ENCODE measurements at regions not wholly inside any gene's neighbourhood (a gene's known extent, or its start where the extent isn't known, plus 50 kb on each side); places are given as distances from the start of the nearest gene placed in this dataset.

DNA sequence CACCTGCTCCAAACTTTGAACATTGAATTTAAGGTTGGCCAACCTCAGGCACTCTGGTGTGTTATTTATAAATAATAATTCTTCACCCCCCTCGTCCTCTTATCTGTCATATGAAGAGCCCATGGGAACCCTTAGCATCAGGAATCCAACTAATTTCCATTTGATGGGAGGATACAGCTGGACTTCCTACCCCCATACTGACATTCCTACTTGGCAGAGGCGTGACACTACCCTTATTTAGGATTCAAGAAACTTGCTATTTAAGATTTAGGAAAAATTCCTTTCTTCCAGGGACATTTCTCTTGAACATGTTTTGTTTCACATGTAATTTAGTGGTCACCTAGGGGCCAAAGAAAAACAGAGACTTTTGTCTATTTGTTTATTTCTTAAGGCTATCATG, 171.9 kb upstream of the NRP1 start:
- DNase-seq (ENCODE audit: low spot score in 2 of 2) = no peak
- TF ChIP-seq, protein P1, sequence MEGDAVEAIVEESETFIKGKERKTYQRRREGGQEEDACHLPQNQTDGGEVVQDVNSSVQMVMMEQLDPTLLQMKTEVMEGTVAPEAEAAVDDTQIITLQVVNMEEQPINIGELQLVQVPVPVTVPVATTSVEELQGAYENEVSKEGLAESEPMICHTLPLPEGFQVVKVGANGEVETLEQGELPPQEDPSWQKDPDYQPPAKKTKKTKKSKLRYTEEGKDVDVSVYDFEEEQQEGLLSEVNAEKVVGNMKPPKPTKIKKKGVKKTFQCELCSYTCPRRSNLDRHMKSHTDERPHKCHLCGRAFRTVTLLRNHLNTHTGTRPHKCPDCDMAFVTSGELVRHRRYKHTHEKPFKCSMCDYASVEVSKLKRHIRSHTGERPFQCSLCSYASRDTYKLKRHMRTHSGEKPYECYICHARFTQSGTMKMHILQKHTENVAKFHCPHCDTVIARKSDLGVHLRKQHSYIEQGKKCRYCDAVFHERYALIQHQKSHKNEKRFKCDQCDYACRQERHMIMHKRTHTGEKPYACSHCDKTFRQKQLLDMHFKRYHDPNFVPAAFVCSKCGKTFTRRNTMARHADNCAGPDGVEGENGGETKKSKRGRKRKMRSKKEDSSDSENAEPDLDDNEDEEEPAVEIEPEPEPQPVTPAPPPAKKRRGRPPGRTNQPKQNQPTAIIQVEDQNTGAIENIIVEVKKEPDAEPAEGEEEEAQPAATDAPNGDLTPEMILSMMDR (IDR thresholded peaks at IDR 0.05) = no peak
- Histone ChIP-seq H3K4me3 (no peak overlapping the region), H3K27ac (peak overlapping the region in 1 of 2 donors; percentile 1), H3K4me1 (peaks cover 0 to 28% of the 10 kb centered on the region in 2 donors), H3K27me3 (no peaks in the 10 kb centered on the region), H3K36me3 (no peaks in the 10 kb centered on the region), H3K9me3 (no peaks in the 10 kb centered on the region)
- intact Hi-C loops (cut with DNase I) = loop anchor here (5.0 kb wide), 1 partner anchor 169 kb away; no protein-coding TSS in a partner anchor

DNA sequence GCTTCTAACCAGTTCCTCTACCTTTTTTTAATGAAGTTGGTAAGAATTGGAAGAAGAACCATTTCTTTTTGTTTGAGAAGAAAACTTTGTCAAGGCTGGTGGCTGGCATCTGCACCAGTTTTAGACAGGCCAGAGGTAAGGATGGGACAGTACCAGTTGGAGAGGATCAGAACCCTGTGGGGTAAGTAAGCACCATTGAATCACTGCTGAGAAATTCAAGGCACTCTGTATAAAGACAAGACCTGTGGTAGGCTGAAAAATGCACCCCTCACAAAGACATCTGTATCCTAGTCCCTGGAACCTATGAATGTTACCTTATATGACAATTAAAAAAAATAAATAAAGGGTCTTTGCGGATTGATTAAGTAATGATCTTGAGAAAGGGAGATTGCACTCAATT, 166.7 kb upstream of the NRP1 start:
- H3K9me3 ChIP-seq = no peaks in the 10 kb centered on the region
- no peak for DNase-seq (ENCODE audit: low spot score in 2 of 2)
- no peak overlapping the region for H3K4me3 ChIP-seq
- no peak overlapping the region for H3K27ac ChIP-seq
- H3K36me3 ChIP-seq = no peaks in the 10 kb centered on the region
- intact Hi-C loops (cut with DNase I) = no loop called here
- no peaks in the 10 kb centered on the region for H3K4me1 ChIP-seq
- no peaks in the 10 kb centered on the region for H3K27me3 ChIP-seq
- TF ChIP-seq, protein P1 (IDR thresholded peaks at IDR 0.05) = no peak

DNA sequence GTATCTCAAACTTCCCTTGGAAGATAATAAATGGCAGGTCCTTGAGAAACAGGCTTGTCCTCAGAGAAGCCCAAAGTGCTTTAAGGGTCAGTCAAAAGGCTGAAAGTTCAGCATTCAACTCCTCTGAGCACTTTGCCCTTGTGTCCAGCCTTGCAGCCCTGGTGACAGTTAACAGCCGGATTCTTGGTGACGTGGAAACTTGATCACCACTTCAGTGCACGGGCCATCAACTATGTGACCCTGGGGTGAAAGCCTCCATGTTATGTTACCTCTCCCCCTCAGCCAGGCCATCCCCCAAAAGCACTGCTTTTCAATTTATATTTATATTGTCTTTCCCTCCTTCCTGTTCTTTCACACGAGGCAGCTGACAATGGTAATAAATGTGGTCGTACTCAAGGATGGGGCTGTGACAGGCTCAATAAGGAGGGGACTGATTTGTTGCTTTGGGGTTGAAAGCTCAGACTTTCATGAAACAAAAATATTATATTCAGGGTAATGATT, 164.0 kb upstream of the NRP1 start:
- no peak for DNase-seq (ENCODE audit: low spot score in 2 of 2)
- Histone ChIP-seq H3K27ac (no peak overlapping the region), H3K9me3 (no peaks in the 10 kb centered on the region), H3K27me3 (no peaks in the 10 kb centered on the region), H3K4me3 (no peak overlapping the region), H3K4me1 (no peaks in the 10 kb centered on the region), H3K36me3 (no peaks in the 10 kb centered on the region)
- TF ChIP-seq, protein P1 (IDR thresholded peaks at IDR 0.05) = no peak
- intact Hi-C loops (cut with DNase I) = no loop called here

DNA sequence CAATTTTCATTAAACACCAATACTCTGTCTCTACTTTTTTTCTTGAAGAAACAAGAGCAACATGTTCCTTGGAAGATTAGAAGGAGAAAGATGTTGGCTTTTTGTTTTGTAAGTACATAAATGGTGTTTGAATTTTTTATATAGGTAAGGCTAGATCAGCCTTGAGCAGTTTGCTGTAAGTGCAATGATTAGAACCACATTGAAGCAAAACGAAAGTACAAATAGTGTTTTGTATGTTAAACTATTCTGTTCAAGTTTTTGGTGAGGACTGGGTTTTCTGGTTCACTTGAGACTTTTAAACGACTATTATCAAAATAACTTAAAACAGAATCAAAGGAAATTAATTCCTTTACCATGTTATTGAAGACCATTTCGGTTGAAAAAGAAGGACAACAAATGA, 162.9 kb upstream of the NRP1 start:
- Histone ChIP-seq H3K36me3 (no peaks in the 10 kb centered on the region), H3K27me3 (no peaks in the 10 kb centered on the region), H3K4me3 (no peak overlapping the region), H3K4me1 (peaks cover 0 to 5% of the 10 kb centered on the region in 2 donors), H3K9me3 (no peaks in the 10 kb centered on the region), H3K27ac (no peak overlapping the region)
- DNase-seq (ENCODE audit: low spot score in 2 of 2) = no peak
- TF ChIP-seq, protein P1 (IDR thresholded peaks at IDR 0.05) = no peak
- intact Hi-C loops (cut with DNase I) = no loop called here

DNA sequence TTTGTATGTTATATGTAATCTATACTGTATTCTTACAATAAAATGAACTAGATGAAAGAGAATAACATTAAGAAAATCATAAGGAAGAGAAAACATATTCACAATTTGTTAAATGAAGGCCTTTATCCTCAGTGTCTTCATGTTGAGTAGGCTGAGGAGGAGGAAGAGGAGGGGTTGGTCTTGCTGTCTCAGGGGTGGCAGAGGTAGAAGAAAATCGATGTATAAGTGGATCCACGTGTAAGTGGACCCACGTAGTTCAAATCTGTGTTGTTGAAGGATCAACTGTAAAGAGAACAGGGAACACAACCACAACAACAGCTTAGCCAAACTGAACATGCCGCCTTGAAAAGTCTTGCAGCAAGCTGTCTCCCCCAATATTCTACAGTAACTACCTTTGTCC, 161.6 kb upstream of the NRP1 start:
- Histone ChIP-seq H3K4me3 (no peak overlapping the region), H3K4me1 (peaks cover 0 to 5% of the 10 kb centered on the region in 2 donors), H3K36me3 (no peaks in the 10 kb centered on the region), H3K27me3 (no peaks in the 10 kb centered on the region), H3K9me3 (no peaks in the 10 kb centered on the region), H3K27ac (no peak overlapping the region)
- TF ChIP-seq, protein P1 (IDR thresholded peaks at IDR 0.05) = no peak
- intact Hi-C loops (cut with DNase I) = no loop called here
- DNase-seq (ENCODE audit: low spot score in 2 of 2) = no peak

DNA sequence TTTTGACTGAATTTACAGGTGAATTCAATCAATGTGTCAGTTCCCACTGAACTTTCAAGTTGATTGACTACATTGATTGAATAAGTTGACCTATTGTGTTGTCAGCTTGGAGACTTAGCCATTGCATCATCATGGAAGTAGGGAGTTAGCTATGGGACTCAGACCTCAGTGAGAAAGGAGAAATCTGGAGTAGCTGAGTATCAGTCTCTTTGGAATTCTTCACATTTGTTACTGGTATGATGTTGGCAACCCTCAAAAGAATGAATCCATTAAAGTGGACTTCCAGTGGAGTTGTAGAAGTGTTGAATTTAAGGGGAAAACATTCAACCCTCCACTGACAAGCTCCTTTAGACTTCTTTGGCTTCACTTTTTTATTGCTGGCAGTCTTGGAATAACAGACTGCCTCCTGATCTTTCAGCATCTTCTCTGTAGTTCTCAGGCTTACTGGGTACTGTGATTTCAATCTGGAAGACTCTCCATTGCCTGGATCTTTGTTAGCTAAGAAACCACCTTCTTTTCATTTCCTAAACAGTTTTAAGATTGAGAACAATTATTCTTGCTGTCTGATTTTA, 160.3 kb upstream of the NRP1 start:
- no peak for DNase-seq (ENCODE audit: low spot score in 2 of 2)
- no peak overlapping the region for H3K27ac ChIP-seq
- H3K9me3 ChIP-seq = no peaks in the 10 kb centered on the region
- no peak overlapping the region for H3K4me3 ChIP-seq
- intact Hi-C loops (cut with DNase I) = no loop called here
- peaks cover 0 to 5% of the 10 kb centered on the region in 2 donors for H3K4me1 ChIP-seq
- TF ChIP-seq, protein P1 (IDR thresholded peaks at IDR 0.05) = no peak
- H3K36me3 ChIP-seq = no peaks in the 10 kb centered on the region
- H3K27me3 ChIP-seq = no peaks in the 10 kb centered on the region

Measured in ascending aorta (tissue), 2 donors.